Calu3 (cell line): ENCODE measurements at regions not wholly inside any gene's neighbourhood (a gene's known extent, or its start where the extent isn't known, plus 50 kb on each side); places are given as distances from the start of the nearest gene placed in this dataset.
"Not testable (repeated sequence)": the region's sequence is repeated elsewhere in the genome, so short reads cannot be mapped to it uniquely, and the experiment has no call there.

Source experiments
- BruUV-seq: library from RNA; stranded (reverse); fragments of 400-500 nt; replicated peaks from 2 replicates; lab custom pipeline; 2021; lab: Mats Ljungman, UMichigan
- CTCF ChIA-PET: fragments of 300-600 bp; sonication (Branson Sonifier 250); formaldehyde crosslinking; loops from one replicate; lab custom pipeline; 2022; ENCODE audit warnings: antibody characterized with exemption; lab: Charles Lee
- DNase-seq: peaks from one replicate; pipeline ENCODE4 v3.0.0; 2022
- H3K27ac Mint-ChIP-seq: one replicate; pipeline ENCODE4 v1.8.0; 2022; ENCODE audit warnings: mixed read lengths; ENCODE audit not compliant: unreplicated experiment
- H3K27me3 Mint-ChIP-seq: one replicate; pipeline ENCODE4 v1.8.0; 2022; ENCODE audit warnings: mixed read lengths; ENCODE audit not compliant: unreplicated experiment
- H3K36me3 Mint-ChIP-seq: one replicate; pipeline ENCODE4 v1.8.0; 2022; ENCODE audit warnings: mild to moderate bottlenecking, moderate library complexity, mixed read lengths; ENCODE audit not compliant: insufficient read depth, unreplicated experiment
- H3K4me1 Mint-ChIP-seq: one replicate; pipeline ENCODE4 v1.8.0; 2022; ENCODE audit warnings: mild to moderate bottlenecking, low read depth, mixed read lengths; ENCODE audit not compliant: unreplicated experiment
- H3K4me3 Mint-ChIP-seq: one replicate; pipeline ENCODE4 v1.8.0; 2022; ENCODE audit warnings: mild to moderate bottlenecking, low read depth, moderate library complexity, mixed read lengths; ENCODE audit not compliant: unreplicated experiment
- H3K9me3 Mint-ChIP-seq: one replicate; pipeline ENCODE4 v1.8.0; 2022; ENCODE audit warnings: low read depth, mixed read lengths; ENCODE audit not compliant: unreplicated experiment
- intact Hi-C: fragments of 100-400 bp; cut with micrococcal nuclease; formaldehyde crosslinking; loops from one replicate; pipeline ENCODE4 v1.10.0; 2022; ENCODE audit not compliant: unreplicated experiment
- TF ChIP-seq, protein P1 (sequence below): fragments of 200-600 bp; IDR thresholded peaks from one replicate; pipeline ENCODE4 v1.8.0; 2022; ENCODE audit warnings: antibody characterized with exemption; ENCODE audit not compliant: unreplicated experiment

- H3K27me3 Mint-ChIP-seq: no peaks in the 10 kb centered on the region
- H3K36me3 Mint-ChIP-seq: no peaks in the 10 kb centered on the region
- CTCF ChIA-PET: no interaction called here
- intact Hi-C loops: no loop called here
- TF ChIP-seq, protein P1, sequence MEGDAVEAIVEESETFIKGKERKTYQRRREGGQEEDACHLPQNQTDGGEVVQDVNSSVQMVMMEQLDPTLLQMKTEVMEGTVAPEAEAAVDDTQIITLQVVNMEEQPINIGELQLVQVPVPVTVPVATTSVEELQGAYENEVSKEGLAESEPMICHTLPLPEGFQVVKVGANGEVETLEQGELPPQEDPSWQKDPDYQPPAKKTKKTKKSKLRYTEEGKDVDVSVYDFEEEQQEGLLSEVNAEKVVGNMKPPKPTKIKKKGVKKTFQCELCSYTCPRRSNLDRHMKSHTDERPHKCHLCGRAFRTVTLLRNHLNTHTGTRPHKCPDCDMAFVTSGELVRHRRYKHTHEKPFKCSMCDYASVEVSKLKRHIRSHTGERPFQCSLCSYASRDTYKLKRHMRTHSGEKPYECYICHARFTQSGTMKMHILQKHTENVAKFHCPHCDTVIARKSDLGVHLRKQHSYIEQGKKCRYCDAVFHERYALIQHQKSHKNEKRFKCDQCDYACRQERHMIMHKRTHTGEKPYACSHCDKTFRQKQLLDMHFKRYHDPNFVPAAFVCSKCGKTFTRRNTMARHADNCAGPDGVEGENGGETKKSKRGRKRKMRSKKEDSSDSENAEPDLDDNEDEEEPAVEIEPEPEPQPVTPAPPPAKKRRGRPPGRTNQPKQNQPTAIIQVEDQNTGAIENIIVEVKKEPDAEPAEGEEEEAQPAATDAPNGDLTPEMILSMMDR: no peak
- no peaks in the 10 kb centered on the region for H3K9me3 Mint-ChIP-seq
- no peak for DNase-seq
- no peak overlapping the region for H3K27ac Mint-ChIP-seq
- no TSS peak for BruUV-seq
- H3K4me1 Mint-ChIP-seq: no peaks in the 10 kb centered on the region
- no peak overlapping the region for H3K4me3 Mint-ChIP-seq
These were observed 113.3 kb downstream of the PWWP3B start for GRCh38 chrX:106281383-106281782.

DNA sequence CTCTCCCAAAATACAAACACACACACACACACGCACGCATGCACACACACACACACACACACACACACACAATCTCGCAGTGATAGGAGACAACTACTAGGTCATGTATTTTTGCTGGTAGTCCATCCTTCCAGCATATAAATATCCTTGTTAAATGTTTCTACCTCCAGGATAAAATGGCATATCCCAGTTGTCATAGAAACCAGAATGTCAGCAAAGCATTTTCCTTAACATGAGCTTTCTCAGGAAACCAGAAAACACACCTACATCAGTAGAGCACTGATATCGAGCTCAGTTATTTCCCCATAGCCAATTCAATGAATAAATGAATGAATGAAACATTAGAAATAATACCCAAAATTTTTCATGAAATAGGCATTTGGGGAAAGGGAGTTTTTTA, 115.7 kb downstream of the PWWP3B start:
- H3K9me3 Mint-ChIP-seq: no peaks in the 10 kb centered on the region
- intact Hi-C loops: no loop called here
- BruUV-seq: no TSS peak

GRCh38 chrX:106284431-106285025, 116.4 kb downstream of the PWWP3B start:
- no TSS peak for BruUV-seq
- no peak for DNase-seq
- H3K27me3 Mint-ChIP-seq: no peaks in the 10 kb centered on the region
- H3K9me3 Mint-ChIP-seq: no peaks in the 10 kb centered on the region
- no peaks in the 10 kb centered on the region for H3K4me1 Mint-ChIP-seq
- intact Hi-C loops: no loop called here
- CTCF ChIA-PET: no interaction called here
- TF ChIP-seq, protein P1: no peak
- no peak overlapping the region for H3K27ac Mint-ChIP-seq
- H3K36me3 Mint-ChIP-seq: no peaks in the 10 kb centered on the region
- H3K4me3 Mint-ChIP-seq: no peak overlapping the region

More for the DNA sequence above, 115.7 kb downstream of the PWWP3B start:
- no peaks in the 10 kb centered on the region for H3K4me1 Mint-ChIP-seq
- no peak overlapping the region for H3K27ac Mint-ChIP-seq
- TF ChIP-seq, protein P1: no peak
- no peaks in the 10 kb centered on the region for H3K27me3 Mint-ChIP-seq
- CTCF ChIA-PET: no interaction called here
- H3K4me3 Mint-ChIP-seq: no peak overlapping the region
- no peaks in the 10 kb centered on the region for H3K36me3 Mint-ChIP-seq
- no peak for DNase-seq

DNA sequence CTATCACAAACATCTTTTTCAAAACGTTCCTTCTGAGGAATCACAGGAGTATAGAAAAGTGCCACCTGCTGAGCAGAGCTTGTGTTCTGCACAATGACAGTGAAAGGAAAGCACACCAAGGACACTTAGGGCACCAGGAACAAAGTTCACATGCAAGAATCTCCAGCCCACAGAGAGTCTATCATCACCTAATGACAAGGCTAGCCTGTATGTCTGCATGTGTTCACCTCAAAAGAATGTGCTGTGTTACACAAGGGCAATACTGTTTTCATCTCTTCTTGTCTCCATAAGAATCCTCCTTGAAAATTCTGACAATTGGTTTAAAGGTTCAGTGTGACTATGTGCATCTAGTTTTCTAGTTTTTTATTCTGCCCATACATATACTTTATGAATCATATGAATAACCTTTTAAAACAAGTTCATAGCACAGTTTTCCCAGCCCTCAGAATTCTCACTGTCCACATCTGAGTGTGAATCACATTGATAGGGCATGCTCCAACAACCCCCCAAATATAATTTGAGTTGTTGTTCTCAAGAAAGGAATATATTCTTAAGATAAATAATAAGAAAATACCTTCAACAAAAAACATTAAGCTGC, 118.0 kb downstream of the PWWP3B start:
- Mint-ChIP-seq H3K27me3 (no peaks in the 10 kb centered on the region), H3K36me3 (no peaks in the 10 kb centered on the region), H3K4me3 (no peak overlapping the region), H3K4me1 (no peaks in the 10 kb centered on the region), H3K27ac (no peak overlapping the region), H3K9me3 (no peaks in the 10 kb centered on the region)
- intact Hi-C loops: no loop called here
- TF ChIP-seq, protein P1: no peak
- no peak for DNase-seq
- CTCF ChIA-PET: interaction anchor here (1.4 kb wide), 1 partner anchor 16 kb away, joined by 4 read pairs; no protein-coding TSS in a partner anchor
- BruUV-seq: no TSS peak

DNA sequence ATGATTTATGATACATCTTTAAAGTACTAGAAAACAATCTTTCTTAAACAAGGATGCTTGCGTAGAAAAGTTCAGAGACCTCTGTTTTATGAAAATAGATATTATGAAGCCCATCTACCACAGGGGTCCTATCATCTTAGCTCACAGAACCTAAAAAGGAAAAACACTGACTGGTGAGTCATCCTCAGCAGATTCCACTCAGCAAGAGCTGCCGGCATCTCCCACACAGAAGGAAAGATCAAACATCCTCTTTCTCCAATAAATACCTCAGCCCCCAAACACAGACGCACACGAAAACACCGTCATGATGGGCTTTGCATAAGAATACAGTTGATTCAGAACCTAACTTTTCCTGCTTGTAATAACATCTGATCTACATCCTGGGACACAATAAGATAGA, 122.7 kb downstream of the PWWP3B start:
- intact Hi-C loops, H3K9me3 Mint-ChIP-seq, H3K27ac Mint-ChIP-seq, CTCF ChIA-PET, H3K36me3 Mint-ChIP-seq, H3K27me3 Mint-ChIP-seq, H3K4me1 Mint-ChIP-seq, BruUV-seq, H3K4me3 Mint-ChIP-seq, DNase-seq: not testable (repeated sequence)

GRCh38 chrX:106291779-106292390, 123.8 kb downstream of the PWWP3B start:
- H3K27me3 Mint-ChIP-seq, H3K4me1 Mint-ChIP-seq, intact Hi-C loops, H3K4me3 Mint-ChIP-seq, BruUV-seq, CTCF ChIA-PET, DNase-seq, H3K27ac Mint-ChIP-seq, H3K9me3 Mint-ChIP-seq, H3K36me3 Mint-ChIP-seq: not testable (repeated sequence)
